ENCODE measurements at regions not wholly inside any gene's neighbourhood (a gene's known extent, or its start where the extent isn't known, plus 50 kb on each side); places are given as distances from the start of the nearest gene placed in this dataset.

GRCh38 chr13:59533561-59534555 is 629.9 kb downstream of the DIAPH3 start:
- no peaks in the 10 kb centered on the region for H3K9me3 ChIP-seq (ENCODE audit: insufficient read depth, low read depth, low read length)
- H3K9me2 ChIP-seq (replicated peaks; ENCODE audit: low read depth, low read length) = no peaks in the 10 kb centered on the region
- H3K4me2 ChIP-seq (ENCODE audit: low read depth, low read length, poor library complexity, severe bottlenecking) = peak overlapping the region; percentile 33
- H3K36me3 ChIP-seq (ENCODE audit: insufficient read depth, low read length) = no peaks in the 10 kb centered on the region
- no peaks in the 10 kb centered on the region for H3F3A ChIP-seq (ENCODE audit: low read depth)
- peaks cover 55% of the 10 kb centered on the region for H3K4me1 ChIP-seq (ENCODE audit: insufficient read depth, low read length, poor library complexity, severe bottlenecking)
- TF ChIP-seq CTCF (conservative IDR thresholded peaks at IDR 0.05; ENCODE audit: low read length) = no peak
- TF ChIP-seq EZH2phosphoT487 (IDR thresholded peaks at IDR 0.05; ENCODE audit: borderline replicate concordance) = no peak
- no peak overlapping the region for H3K9ac ChIP-seq (ENCODE audit: low read depth, low read length, poor library complexity, severe bottlenecking)
- no peaks in the 10 kb centered on the region for H4K20me1 ChIP-seq (ENCODE audit: insufficient read depth, low read length, poor library complexity, severe bottlenecking)
- peak overlapping the region; percentile 24; the same call in 1 of the 2 replicates for H2AFZ ChIP-seq (ENCODE audit: low read length)
- no peaks in the 10 kb centered on the region for H3K27me3 ChIP-seq (ENCODE audit: insufficient read depth, low read length, poor library complexity, severe bottlenecking)
- H3K4me3 ChIP-seq (ENCODE audit: low read length, poor library complexity, severe bottlenecking) = no peak overlapping the region
- H3K79me2 ChIP-seq (ENCODE audit: insufficient read depth, low read length) = no peaks in the 10 kb centered on the region

- H3K36me3 ChIP-seq (ENCODE audit: insufficient read depth, low read length) = no peaks in the 10 kb centered on the region
- H3K4me1 ChIP-seq (ENCODE audit: insufficient read depth, low read length, poor library complexity, severe bottlenecking) = peaks cover 49% of the 10 kb centered on the region
Observed at GRCh38 chr13:59534806-59535205, 628.9 kb downstream of the DIAPH3 start.

GRCh38 chr13:59537500-59537899 is 626.2 kb downstream of the DIAPH3 start:
- Histone ChIP-seq H3F3A (ENCODE audit: low read depth) (no peaks in the 10 kb centered on the region), H3K9me3 (ENCODE audit: insufficient read depth, low read depth, low read length) (no peaks in the 10 kb centered on the region), H3K79me2 (ENCODE audit: insufficient read depth, low read length) (no peaks in the 10 kb centered on the region), H3K9me2 (replicated peaks; ENCODE audit: low read depth, low read length) (no peaks in the 10 kb centered on the region), H4K20me1 (ENCODE audit: insufficient read depth, low read length, poor library complexity, severe bottlenecking) (no peaks in the 10 kb centered on the region), H3K36me3 (ENCODE audit: insufficient read depth, low read length) (no peaks in the 10 kb centered on the region), H3K4me2 (ENCODE audit: low read depth, low read length, poor library complexity, severe bottlenecking) (no peak overlapping the region), H3K4me1 (ENCODE audit: insufficient read depth, low read length, poor library complexity, severe bottlenecking) (peaks cover 23% of the 10 kb centered on the region), H2AFZ (ENCODE audit: low read length) (no peak overlapping the region), H3K9ac (ENCODE audit: low read depth, low read length, poor library complexity, severe bottlenecking) (no peak overlapping the region), H3K27me3 (ENCODE audit: insufficient read depth, low read length, poor library complexity, severe bottlenecking) (no peaks in the 10 kb centered on the region), H3K4me3 (ENCODE audit: low read length, poor library complexity, severe bottlenecking) (no peak overlapping the region)
- TF ChIP-seq CTCF (conservative IDR thresholded peaks at IDR 0.05; ENCODE audit: low read length) (no peak), EZH2phosphoT487 (IDR thresholded peaks at IDR 0.05; ENCODE audit: borderline replicate concordance) (no peak)

More at GRCh38 chr13:59534806-59535205, 628.9 kb downstream of the DIAPH3 start:
- no peaks in the 10 kb centered on the region for H3K9me2 ChIP-seq (replicated peaks; ENCODE audit: low read depth, low read length)
- H3K4me3 ChIP-seq (ENCODE audit: low read length, poor library complexity, severe bottlenecking) = no peak overlapping the region
- no peaks in the 10 kb centered on the region for H4K20me1 ChIP-seq (ENCODE audit: insufficient read depth, low read length, poor library complexity, severe bottlenecking)
- no peaks in the 10 kb centered on the region for H3K27me3 ChIP-seq (ENCODE audit: insufficient read depth, low read length, poor library complexity, severe bottlenecking)
- no peak for TF ChIP-seq CTCF (conservative IDR thresholded peaks at IDR 0.05; ENCODE audit: low read length)
- no peak for TF ChIP-seq EZH2phosphoT487 (IDR thresholded peaks at IDR 0.05; ENCODE audit: borderline replicate concordance)
- H3K9ac ChIP-seq (ENCODE audit: low read depth, low read length, poor library complexity, severe bottlenecking) = no peak overlapping the region
- H3K4me2 ChIP-seq (ENCODE audit: low read depth, low read length, poor library complexity, severe bottlenecking) = no peak overlapping the region
- no peak overlapping the region for H2AFZ ChIP-seq (ENCODE audit: low read length)
- no peaks in the 10 kb centered on the region for H3F3A ChIP-seq (ENCODE audit: low read depth)
- no peaks in the 10 kb centered on the region for H3K79me2 ChIP-seq (ENCODE audit: insufficient read depth, low read length)
- no peaks in the 10 kb centered on the region for H3K9me3 ChIP-seq (ENCODE audit: insufficient read depth, low read depth, low read length)
